Large intestine (tissue), 3 donors: ENCODE measurements at regions not wholly inside any gene's neighbourhood (a gene's known extent, or its start where the extent isn't known, plus 50 kb on each side); places are given as distances from the start of the nearest gene placed in this dataset.
A peak's percentile ranks its signal among the peaks of the same experiment; 100 is the strongest.

ENCODE experiments used
- DNase-seq, 2 donors: peaks; one replicate each; pipeline versions ENCODE4 v3.0.0 to v3.0.0-alpha.2; 2013
- H3K27ac ChIP-seq: one replicate; pipeline ENCODE4 v1.5.1; 2013; ENCODE audit warnings: low read length
- H3K27me3 ChIP-seq: 2 replicates; pipeline ENCODE4 v1.6.1; 2013; ENCODE audit warnings: low read length; ENCODE audit not compliant: control insufficient read depth, insufficient read depth
- H3K36me3 ChIP-seq: 2 replicates; pipeline ENCODE4 v1.6.1; 2013; ENCODE audit warnings: low read length; ENCODE audit not compliant: control insufficient read depth, insufficient read depth
- H3K4me1 ChIP-seq: one replicate; pipeline ENCODE4 v1.6.1; 2013; ENCODE audit warnings: low read length; ENCODE audit not compliant: control insufficient read depth, insufficient read depth
- H3K4me3 ChIP-seq: one replicate; pipeline ENCODE4 v1.5.1; 2013; ENCODE audit warnings: low read length
- H3K9me3 ChIP-seq: one replicate; pipeline ENCODE4 v1.6.1; 2013; ENCODE audit warnings: mild to moderate bottlenecking, low read depth, low read length, moderate library complexity; ENCODE audit not compliant: control insufficient read depth
- WGBS: methylation state at CpG from one replicate; pipeline ENCODE4 v1.1.5; 2013; ENCODE audit warnings: low lambda C conversion rate; ENCODE audit not compliant: insufficient coverage; 5-methylcytosine and 5-hydroxymethylcytosine counted together

DNA sequence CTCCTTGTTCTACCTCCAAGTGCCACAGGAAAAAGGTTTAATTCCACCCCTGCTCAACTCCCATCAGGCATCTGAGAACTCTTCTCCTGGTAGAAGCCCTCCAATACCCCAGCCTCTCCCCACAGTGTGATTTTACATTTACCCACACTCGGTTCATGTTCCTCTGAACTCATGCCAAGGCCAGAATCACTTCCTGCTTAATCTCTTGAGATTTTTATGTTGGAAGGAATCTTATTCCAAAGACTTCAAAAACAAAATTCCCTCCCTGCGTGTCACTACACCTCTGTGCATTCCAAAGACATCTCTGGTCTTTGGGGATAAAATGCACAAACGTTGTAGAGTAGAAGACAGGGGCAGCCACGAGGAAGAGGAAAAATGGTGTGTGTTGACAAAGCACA lies 186.8 kb downstream of the ACTL7B start:
- Histone ChIP-seq H3K9me3 (no peaks in the 10 kb centered on the region), H3K4me1 (peaks cover 8% of the 10 kb centered on the region), H3K27me3 (no peaks in the 10 kb centered on the region), H3K27ac (no peak overlapping the region), H3K4me3 (no peak overlapping the region), H3K36me3 (no peaks in the 10 kb centered on the region)
- no peak for DNase-seq
- WGBS = 80% methylated on average over 1 of the region's 4 CpGs

DNA sequence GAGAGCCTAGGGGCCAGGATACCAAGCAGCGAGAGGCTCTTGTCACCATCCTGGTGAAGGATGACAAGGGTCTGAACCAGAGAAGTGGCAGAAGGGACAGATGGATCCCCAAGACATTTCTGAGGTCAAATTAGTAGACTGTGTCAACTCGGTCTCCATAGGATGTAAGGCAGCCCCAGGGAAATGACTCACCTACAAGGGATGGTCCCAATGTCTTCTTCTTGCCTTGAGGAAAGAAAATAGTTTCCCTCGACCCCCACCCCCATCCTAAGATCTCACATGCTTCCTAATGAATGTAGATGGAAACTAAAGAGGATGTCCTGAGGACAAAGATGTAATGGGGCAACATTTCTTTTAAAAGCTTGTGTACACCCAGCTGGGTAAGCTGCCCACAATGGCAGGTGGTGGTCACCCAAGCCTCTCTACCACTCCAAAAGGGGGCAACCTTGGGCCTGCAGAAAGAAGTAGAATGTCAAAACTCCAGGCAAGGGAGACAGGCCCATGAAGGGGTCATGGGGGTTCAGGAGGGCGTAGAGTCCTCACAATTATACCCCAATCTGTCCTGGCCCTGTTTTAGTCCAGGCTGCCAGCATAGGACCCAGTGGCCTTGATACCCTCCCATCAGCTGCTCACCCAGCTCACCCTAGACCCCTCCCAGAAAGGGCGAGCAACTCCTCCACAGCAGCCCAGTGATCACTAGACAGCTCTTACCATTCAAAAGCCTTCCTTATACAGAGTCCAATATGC lies 187.4 kb downstream of the ACTL7B start:
- H3K36me3 ChIP-seq = no peaks in the 10 kb centered on the region
- no peak overlapping the region for H3K27ac ChIP-seq
- no peak overlapping the region for H3K4me3 ChIP-seq
- 80% methylated on average over 1 of the region's 5 CpGs for WGBS
- H3K27me3 ChIP-seq = no peaks in the 10 kb centered on the region
- no peaks in the 10 kb centered on the region for H3K9me3 ChIP-seq
- H3K4me1 ChIP-seq = peaks cover 11% of the 10 kb centered on the region
- no peak for DNase-seq

DNA sequence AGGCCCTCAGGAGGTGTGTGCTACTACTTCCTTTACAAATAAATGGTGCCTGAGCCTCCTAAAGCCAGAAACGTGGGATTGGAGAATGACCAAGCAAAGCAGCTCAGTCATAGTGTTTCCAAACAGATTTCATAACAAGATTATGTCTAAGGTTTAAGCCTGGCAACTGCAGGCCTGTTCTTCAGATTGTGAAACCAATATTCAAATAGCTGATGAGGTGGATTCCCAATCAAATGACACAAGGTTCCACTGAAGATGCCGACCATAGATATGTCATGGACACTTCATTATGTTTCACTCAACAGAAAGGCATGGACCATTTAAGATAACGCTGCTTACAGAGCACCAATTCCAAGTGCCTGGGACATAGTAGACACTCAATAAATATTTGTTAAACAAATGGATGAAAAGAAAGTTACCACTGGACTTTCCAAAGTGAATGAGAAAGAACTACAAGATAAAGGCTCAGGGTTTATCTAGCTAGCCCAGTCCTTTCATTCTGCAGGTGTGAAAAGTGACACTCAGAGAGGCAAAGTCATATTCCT lies 189.5 kb downstream of the ACTL7B start:
- H3K27ac ChIP-seq = no peak overlapping the region
- H3K27me3 ChIP-seq = no peaks in the 10 kb centered on the region
- peaks cover 11% of the 10 kb centered on the region for H3K4me1 ChIP-seq
- no peak overlapping the region for H3K4me3 ChIP-seq
- no peaks in the 10 kb centered on the region for H3K36me3 ChIP-seq
- WGBS = 33% methylated on average over 1 of the region's 3 CpGs
- no peaks in the 10 kb centered on the region for H3K9me3 ChIP-seq
- peak in 1 of 2 donors; percentile 17 for DNase-seq

DNA sequence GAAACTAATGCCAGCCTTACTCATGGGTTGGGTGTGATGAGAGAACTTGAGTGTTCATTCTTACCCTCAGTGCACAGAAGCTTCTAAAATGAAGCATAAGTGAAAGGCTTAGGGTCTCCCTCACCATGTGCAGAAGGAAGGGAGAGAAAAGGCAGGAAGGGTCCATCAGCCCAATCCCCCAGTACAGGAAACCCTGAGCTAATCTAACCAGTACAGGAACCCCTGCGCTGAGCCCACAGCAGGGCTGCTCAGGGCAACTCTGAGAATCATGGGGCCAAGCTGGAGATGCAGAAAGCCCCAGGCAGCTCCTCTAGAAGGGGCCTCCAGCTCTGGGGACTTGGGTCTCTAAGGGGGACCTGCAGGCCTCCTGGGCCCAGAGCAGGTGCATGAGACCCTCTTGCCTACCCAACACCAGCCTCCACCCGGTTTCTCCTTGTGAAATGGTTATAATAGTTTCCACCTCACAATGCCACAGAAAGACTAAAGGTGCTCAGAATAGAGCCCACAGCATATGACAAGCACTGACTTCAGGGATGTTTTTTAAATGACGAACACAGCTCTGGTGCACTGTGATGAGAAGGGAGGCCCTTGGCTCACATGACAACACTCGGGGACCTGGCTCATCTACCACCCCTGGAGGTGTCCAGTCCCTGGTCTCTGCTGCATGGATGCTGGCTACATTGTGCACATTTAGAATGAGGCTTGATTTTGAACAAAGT lies 190.1 kb downstream of the ACTL7B start:
- DNase-seq = no peak
- no peaks in the 10 kb centered on the region for H3K9me3 ChIP-seq
- no CpG with 5 or more reads among the region's 4 CpGs for WGBS
- H3K27me3 ChIP-seq = no peaks in the 10 kb centered on the region
- H3K36me3 ChIP-seq = no peaks in the 10 kb centered on the region
- peaks cover 11% of the 10 kb centered on the region for H3K4me1 ChIP-seq
- H3K4me3 ChIP-seq = no peak overlapping the region
- no peak overlapping the region for H3K27ac ChIP-seq

DNA sequence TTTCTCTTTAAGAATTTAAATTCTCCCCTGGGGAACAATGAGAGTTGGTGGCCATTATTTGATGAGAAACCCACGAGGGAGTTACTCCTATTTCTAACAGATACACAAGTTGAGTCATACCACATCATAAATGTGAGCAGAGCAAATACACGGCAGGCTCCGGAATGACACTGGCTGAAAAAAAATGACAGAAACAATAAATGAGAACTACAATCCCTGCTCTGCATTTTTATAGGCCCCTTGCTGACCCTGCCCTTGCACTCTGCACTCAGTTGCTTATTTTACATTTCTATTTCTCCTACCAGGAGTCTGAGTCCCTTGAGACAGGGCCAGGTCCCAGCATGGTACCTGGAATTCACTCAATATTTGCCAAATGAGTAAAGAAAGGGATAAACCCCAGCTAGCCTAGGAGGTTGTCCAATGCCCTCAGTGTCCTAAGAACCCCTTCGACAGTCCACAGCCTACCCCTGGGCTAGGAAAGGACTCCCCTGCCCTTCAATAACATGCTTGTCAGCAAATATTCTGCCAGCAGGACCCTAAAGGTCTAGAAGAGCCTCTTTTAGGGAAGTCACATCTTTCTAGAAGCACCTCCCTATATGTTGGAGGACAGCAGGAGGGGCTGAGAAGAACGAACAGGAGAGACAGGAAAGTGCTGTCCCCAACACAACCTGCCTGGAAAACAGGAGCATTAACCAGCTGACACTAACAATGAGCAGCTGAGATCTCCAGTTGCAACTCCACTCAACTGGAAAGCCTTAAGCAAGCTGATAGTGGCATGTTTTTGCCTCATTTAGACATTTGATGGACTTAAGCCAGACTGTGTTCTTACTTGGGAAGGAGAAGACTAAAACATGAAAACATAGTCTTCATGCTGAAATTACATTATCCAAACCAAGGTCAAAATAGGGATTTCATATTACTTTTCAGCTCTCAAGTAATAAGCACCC lies 191.2 kb downstream of the ACTL7B start:
- Histone ChIP-seq H3K27me3 (no peaks in the 10 kb centered on the region), H3K36me3 (no peaks in the 10 kb centered on the region), H3K4me3 (no peak overlapping the region), H3K27ac (peak overlapping the region; percentile 32), H3K9me3 (peaks cover 5% of the 10 kb centered on the region), H3K4me1 (peaks cover 11% of the 10 kb centered on the region)
- WGBS = no CpG with 5 or more reads among the region's 5 CpGs
- peak; percentile 37 to 79 for DNase-seq

DNA sequence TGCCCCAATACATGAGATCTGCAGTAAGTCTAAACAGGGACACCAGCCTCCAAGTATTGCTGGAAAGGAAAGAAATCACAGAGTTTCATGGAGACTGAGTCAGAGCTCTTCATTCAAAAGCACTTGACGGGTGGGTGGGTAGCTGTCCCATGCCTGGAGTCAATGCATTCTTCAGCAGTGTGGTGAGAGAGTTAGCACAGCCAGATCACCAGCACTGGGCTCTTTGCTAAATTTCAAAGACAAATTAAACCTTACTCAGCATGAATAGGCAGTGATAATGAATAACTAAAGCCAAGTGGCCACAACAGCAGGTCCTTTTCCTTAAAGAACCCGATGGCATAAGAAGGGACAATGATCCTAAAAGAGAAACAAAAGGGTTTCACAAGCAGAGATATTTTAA lies 192.4 kb downstream of the ACTL7B start:
- peaks cover 9% of the 10 kb centered on the region for H3K9me3 ChIP-seq
- 100% methylated on average over 1 of the region's 2 CpGs for WGBS

DNA sequence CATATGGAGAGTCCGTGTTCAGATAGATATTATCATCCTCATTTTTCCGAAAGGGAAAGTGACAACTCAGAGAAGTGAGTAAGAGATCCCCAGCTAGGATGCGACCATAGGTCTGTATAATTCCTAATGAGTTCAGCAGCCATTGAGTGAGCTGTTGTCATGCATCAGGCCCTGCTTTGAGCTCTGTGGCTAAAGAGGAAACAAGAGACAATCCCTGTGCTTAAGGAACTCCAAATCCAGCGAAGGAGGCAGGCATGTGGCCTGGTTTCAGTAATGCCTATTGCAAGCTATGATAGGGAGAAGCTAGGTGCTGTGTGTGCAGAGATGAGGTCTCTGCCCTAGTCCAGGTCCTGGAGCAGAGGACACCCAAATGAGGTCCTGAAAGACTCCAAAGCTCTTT lies 192.8 kb downstream of the ACTL7B start:
- WGBS = no CpG with 5 or more reads among the region's 4 CpGs
- peaks cover 9% of the 10 kb centered on the region for H3K9me3 ChIP-seq
- DNase-seq = no peak
- no peak overlapping the region for H3K4me3 ChIP-seq
- H3K27ac ChIP-seq = no peak overlapping the region
- no peaks in the 10 kb centered on the region for H3K36me3 ChIP-seq
- no peaks in the 10 kb centered on the region for H3K27me3 ChIP-seq
- peaks cover 11% of the 10 kb centered on the region for H3K4me1 ChIP-seq

More for the DNA sequence above, 192.4 kb downstream of the ACTL7B start:
- no peaks in the 10 kb centered on the region for H3K36me3 ChIP-seq
- peak overlapping the region; percentile 32 for H3K27ac ChIP-seq
- no peaks in the 10 kb centered on the region for H3K27me3 ChIP-seq
- H3K4me3 ChIP-seq = no peak overlapping the region
- peaks cover 11% of the 10 kb centered on the region for H3K4me1 ChIP-seq
- DNase-seq = no peak

DNA sequence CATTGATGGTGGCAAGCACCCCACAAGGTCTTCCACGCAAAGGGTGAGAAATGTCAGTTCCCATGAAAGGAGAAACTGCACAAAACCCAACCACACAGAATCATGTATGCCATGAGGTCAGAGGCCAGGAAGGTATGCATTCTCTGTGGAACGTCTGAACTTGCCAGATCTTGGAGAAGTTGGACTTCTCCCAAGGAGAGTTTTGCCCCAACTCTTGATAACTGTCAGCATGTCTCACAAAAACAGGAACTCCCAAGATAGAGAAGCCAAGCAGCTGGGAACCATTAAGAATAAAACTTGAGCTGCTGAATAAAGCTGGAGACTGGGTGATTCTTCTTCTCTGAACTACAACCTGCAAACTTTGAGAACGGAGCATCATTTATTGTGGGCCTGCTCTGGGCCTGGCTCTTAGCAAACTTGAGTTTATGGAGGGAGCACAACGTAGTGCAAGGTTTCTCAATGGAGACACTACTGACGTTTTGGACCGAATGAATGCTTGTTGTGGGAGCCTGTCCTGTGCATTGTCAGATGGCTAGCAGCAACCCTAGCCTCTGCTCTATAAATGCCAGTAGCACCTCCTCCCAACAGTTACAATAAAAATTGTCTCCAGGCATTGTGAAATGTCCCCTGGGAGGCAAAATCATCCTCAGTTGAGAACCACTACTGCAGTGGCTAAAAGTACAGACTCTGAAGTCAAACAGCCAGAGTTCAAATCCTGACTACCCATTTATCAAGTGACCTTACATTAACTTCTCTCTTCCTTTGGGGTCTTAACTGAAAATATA lies 193.5 kb downstream of the ACTL7B start:
- H3K36me3 ChIP-seq = no peaks in the 10 kb centered on the region
- no peak overlapping the region for H3K4me3 ChIP-seq
- no peak overlapping the region for H3K27ac ChIP-seq
- no CpG with 5 or more reads among the region's 6 CpGs for WGBS
- no peaks in the 10 kb centered on the region for H3K27me3 ChIP-seq
- no peak for DNase-seq
- peaks cover 9% of the 10 kb centered on the region for H3K9me3 ChIP-seq
- peaks cover 11% of the 10 kb centered on the region for H3K4me1 ChIP-seq

DNA sequence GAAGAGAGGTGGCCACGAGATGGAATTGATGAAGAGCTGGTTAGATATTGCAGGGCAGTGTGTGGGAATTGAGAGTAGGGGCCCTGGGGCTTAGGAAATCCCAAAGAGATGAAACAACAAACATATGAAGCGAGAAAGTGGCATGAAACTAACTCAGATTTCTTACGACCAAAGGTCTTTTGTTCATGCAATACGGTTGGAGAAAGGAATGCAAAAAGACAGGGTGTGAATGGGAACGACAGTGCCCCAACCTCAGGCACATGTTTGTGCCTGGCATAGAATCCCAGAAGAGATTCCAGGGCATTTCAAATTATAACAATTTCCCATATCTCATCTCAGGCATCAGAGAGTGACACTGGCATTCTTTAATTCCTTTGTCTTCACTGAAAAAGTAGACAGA lies 199.2 kb downstream of the ACTL7B start:
- no peak overlapping the region for H3K4me3 ChIP-seq
- H3K36me3 ChIP-seq = no peaks in the 10 kb centered on the region
- peak; percentile 30 to 68 for DNase-seq
- peak overlapping the region; percentile 7 for H3K27ac ChIP-seq
- WGBS = 50% methylated on average over 3 of the region's 5 CpGs
- H3K4me1 ChIP-seq = peaks cover 14% of the 10 kb centered on the region
- no peaks in the 10 kb centered on the region for H3K27me3 ChIP-seq
- peaks cover 9% of the 10 kb centered on the region for H3K9me3 ChIP-seq
